ENCODE measurements at regions not wholly inside any gene's neighbourhood (a gene's known extent, or its start where the extent isn't known, plus 50 kb on each side); places are given as distances from the start of the nearest gene placed in this dataset.

- H3K27ac ChIP-seq (ENCODE audit: low read length): no peak overlapping the region
- no peaks in the 10 kb centered on the region for H3K9me3 ChIP-seq (ENCODE audit: low read length)
- no peak overlapping the region for H3K4me2 ChIP-seq (ENCODE audit: low read length)
- no peak overlapping the region for H2AFZ ChIP-seq (ENCODE audit: low read length)
- no peaks in the 10 kb centered on the region for H3F3A ChIP-seq (ENCODE audit: low read length, unreplicated experiment)
- ATAC-seq (no peak), DNase-seq (no peak)
- H3K4me3 ChIP-seq (ENCODE audit: low read length): no peak overlapping the region
- no TSS peak for BruUV-seq (replicated peaks)
- TF ChIP-seq EZH2phosphoT487 (IDR thresholded peaks at IDR 0.05; ENCODE audit: borderline replicate concordance, low read length) (no peak), CTCF (conservative IDR thresholded peaks at IDR 0.05; ENCODE audit: low read depth, low read length) (no peak), EZH2 (IDR thresholded peaks at IDR 0.05; ENCODE audit: low read length, unreplicated experiment) (no peak)
- H4K20me1 ChIP-seq (ENCODE audit: low read length): no peaks in the 10 kb centered on the region
- intact Hi-C loops (cut with micrococcal nuclease): no loop called here
- no peaks in the 10 kb centered on the region for H3K79me2 ChIP-seq (ENCODE audit: low read length)
- no peaks in the 10 kb centered on the region for H3K36me3 ChIP-seq (ENCODE audit: low read depth, low read length)
- no peak overlapping the region for H3K9ac ChIP-seq (ENCODE audit: low read length)
- POLR2A ChIA-PET (ENCODE audit: unreplicated experiment): no interaction called here
- peaks cover 13% of the 10 kb centered on the region for H3K27me3 ChIP-seq (ENCODE audit: low read length)
- CTCF ChIA-PET: no interaction called here
- H3K4me1 ChIP-seq (ENCODE audit: insufficient read depth, low read length): no peaks in the 10 kb centered on the region
- no peaks in the 10 kb centered on the region for H3K9me2 ChIP-seq (replicated peaks; ENCODE audit: low read length)
Measured at GRCh38 chr16:74046524-74046923, 250.1 kb upstream of the PSMD7 start.

- POLR2A ChIA-PET (ENCODE audit: unreplicated experiment): no interaction called here
- intact Hi-C loops (cut with micrococcal nuclease): no loop called here
- no TSS peak for BruUV-seq (replicated peaks)
Measured at GRCh38 chr16:74045513-74045912, 251.1 kb upstream of the PSMD7 start.

GRCh38 chr16:74035816-74036215 lies 260.8 kb upstream of the PSMD7 start:
- no peak overlapping the region for H3K4me3 ChIP-seq (ENCODE audit: low read length)
- H3K4me1 ChIP-seq (ENCODE audit: insufficient read depth, low read length): no peaks in the 10 kb centered on the region
- CTCF ChIA-PET: interaction anchor here (0.9 kb wide), 1 partner anchor 239 kb away, joined by 5 read pairs; no protein-coding TSS in a partner anchor
- no peaks in the 10 kb centered on the region for H3F3A ChIP-seq (ENCODE audit: low read length, unreplicated experiment)
- no peak for TF ChIP-seq EZH2 (IDR thresholded peaks at IDR 0.05; ENCODE audit: low read length, unreplicated experiment)
- 0 out of 2 replicates have a peak, but pooled peaks have one; percentile 35 for TF ChIP-seq CTCF (conservative IDR thresholded peaks at IDR 0.05; ENCODE audit: low read depth, low read length)
- H2AFZ ChIP-seq (ENCODE audit: low read length): no peak overlapping the region
- no peaks in the 10 kb centered on the region; the same call in 1 of the 2 replicates for H3K36me3 ChIP-seq (ENCODE audit: low read depth, low read length)
- ATAC-seq (no peak), DNase-seq (peak; percentile 1)
- no peaks in the 10 kb centered on the region for H3K79me2 ChIP-seq (ENCODE audit: low read length)
- H3K9me3 ChIP-seq (ENCODE audit: low read length): no peaks in the 10 kb centered on the region
- BruUV-seq (replicated peaks): no TSS peak
- peaks cover 19% of the 10 kb centered on the region for H3K27me3 ChIP-seq (ENCODE audit: low read length)
- intact Hi-C loops (cut with micrococcal nuclease): no loop called here
- H3K9ac ChIP-seq (ENCODE audit: low read length): no peak overlapping the region
- no peaks in the 10 kb centered on the region for H3K9me2 ChIP-seq (replicated peaks; ENCODE audit: low read length)
- POLR2A ChIA-PET (ENCODE audit: unreplicated experiment): no interaction called here
- no peaks in the 10 kb centered on the region for H4K20me1 ChIP-seq (ENCODE audit: low read length)
- no peak overlapping the region for H3K27ac ChIP-seq (ENCODE audit: low read length)
- no peak overlapping the region for H3K4me2 ChIP-seq (ENCODE audit: low read length)

More at GRCh38 chr16:74045513-74045912, 251.1 kb upstream of the PSMD7 start:
- peaks cover 13% of the 10 kb centered on the region for H3K27me3 ChIP-seq (ENCODE audit: low read length)
- H3K79me2 ChIP-seq (ENCODE audit: low read length): no peaks in the 10 kb centered on the region
- no peak for ATAC-seq
- H3K9me3 ChIP-seq (ENCODE audit: low read length): no peaks in the 10 kb centered on the region
- no peaks in the 10 kb centered on the region for H4K20me1 ChIP-seq (ENCODE audit: low read length)
- DNase-seq: no peak
- no peaks in the 10 kb centered on the region for H3K36me3 ChIP-seq (ENCODE audit: low read depth, low read length)
- CTCF ChIA-PET: no interaction called here
- no peak overlapping the region for H3K4me2 ChIP-seq (ENCODE audit: low read length)
- H3K4me1 ChIP-seq (ENCODE audit: insufficient read depth, low read length): no peaks in the 10 kb centered on the region
- no peaks in the 10 kb centered on the region for H3F3A ChIP-seq (ENCODE audit: low read length, unreplicated experiment)
- no peak for TF ChIP-seq CTCF (conservative IDR thresholded peaks at IDR 0.05; ENCODE audit: low read depth, low read length)
- no peak overlapping the region for H2AFZ ChIP-seq (ENCODE audit: low read length)
- H3K9ac ChIP-seq (ENCODE audit: low read length): no peak overlapping the region
- H3K27ac ChIP-seq (ENCODE audit: low read length): no peak overlapping the region
- no peaks in the 10 kb centered on the region for H3K9me2 ChIP-seq (replicated peaks; ENCODE audit: low read length)
- H3K4me3 ChIP-seq (ENCODE audit: low read length): no peak overlapping the region

All from PC-3 (cell line).